ENCODE measurements at regions not wholly inside any gene's neighbourhood (a gene's known extent, or its start where the extent isn't known, plus 50 kb on each side); places are given as distances from the start of the nearest gene placed in this dataset.

DNA sequence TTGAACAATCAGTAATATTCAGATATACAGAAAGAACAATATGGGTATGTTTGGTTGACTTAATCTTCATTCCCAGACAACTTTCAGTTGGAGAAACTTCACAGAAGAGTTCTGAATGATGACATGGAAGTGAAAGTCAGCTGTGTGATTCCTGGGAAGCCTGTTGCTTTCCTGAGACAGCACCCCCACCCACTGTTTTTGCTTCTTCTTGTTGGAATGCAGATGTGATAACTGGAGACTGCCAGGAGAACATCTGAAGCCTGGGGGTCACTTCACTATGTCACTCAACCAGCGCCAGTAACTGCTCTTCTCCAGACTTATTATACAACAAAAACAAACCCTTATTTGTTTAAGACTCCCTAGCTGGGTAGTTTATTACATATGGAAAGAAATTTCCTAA lies 599.4 kb downstream of the ZIC1 start:
- H3K9me3 ChIP-seq (replicated peaks in 1 of 11): no peaks in the 10 kb centered on the region; a peak in 1 of 22 replicates
- H3K27ac ChIP-seq: no peak overlapping the region
- no peak overlapping the region for H3K9ac ChIP-seq
- H3K36me3 ChIP-seq: no peaks in the 10 kb centered on the region
- TF ChIP-seq Cebpa-rat (IDR thresholded peaks at IDR 0.05): no peak
- H3K4me3 ChIP-seq: no peak overlapping the region
- no peak overlapping the region for H3K4me2 ChIP-seq
- H4K20me1 ChIP-seq: no peaks in the 10 kb centered on the region
- peaks cover 0 to 4% (median 0%) of the 10 kb centered on the region in 10 experiments; a peak in 1 of 20 replicates for H3K4me1 ChIP-seq
- no peaks in the 10 kb centered on the region for H3K27me3 ChIP-seq

DNA sequence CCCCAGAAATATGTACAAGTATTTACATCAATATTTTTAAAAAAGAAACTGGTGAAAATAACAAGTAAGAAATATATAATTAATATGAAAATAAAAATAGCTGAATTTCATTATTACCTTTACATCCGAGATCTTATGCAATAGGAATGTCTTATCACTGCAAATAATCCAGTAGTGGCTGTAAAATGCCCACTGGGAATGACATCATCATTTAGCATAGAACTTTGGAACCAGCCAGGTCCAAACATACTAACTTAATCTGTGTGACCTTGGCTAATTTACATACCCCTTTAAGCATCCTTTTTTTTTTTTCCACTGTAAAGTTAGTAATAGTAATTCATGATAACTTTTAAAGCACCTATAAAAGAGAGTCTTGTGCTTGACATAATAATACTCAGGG lies 611.7 kb downstream of the ZIC1 start:
- Histone ChIP-seq H3K9me3 (replicated peaks in 1 of 11) (peaks cover 0 to 3% (median under 1%) of the 10 kb centered on the region in 11 experiments; a peak in 6 of 22 replicates), H3K4me1 (peaks cover 0 to 19% (median 2%) of the 10 kb centered on the region in 10 experiments; a peak in 7 of 20 replicates), H4K20me1 (no peaks in the 10 kb centered on the region), H3K36me3 (no peaks in the 10 kb centered on the region), H3K27me3 (no peaks in the 10 kb centered on the region), H3K4me3 (no peak overlapping the region), H3K9ac (no peak overlapping the region), H3K27ac (no peak overlapping the region), H3K4me2 (no peak overlapping the region)
- no peak for TF ChIP-seq Cebpa-rat (IDR thresholded peaks at IDR 0.05)

DNA sequence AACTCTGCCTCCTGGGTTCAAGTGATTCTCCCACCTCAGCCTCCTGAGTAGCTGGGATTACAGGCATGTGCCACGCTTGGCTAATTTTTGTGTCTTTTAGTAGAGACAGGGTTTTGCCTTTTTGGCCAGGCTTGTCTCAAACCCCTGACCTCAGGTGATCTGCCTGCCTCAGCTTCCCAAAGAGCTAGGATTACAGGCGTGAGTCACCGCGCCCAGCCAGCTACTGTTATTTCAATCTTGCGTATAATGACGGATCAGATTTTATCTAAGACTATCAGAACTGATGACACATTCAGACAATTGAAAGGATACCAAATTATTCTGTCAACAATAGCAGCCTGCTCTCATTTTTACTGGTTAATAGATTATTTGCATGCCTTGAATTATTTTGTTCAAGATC lies 612.2 kb downstream of the ZIC1 start:
- Histone ChIP-seq H3K9me3 (replicated peaks in 1 of 11) (no peaks in the 10 kb centered on the region), H3K36me3 (no peaks in the 10 kb centered on the region), H3K4me1 (peaks cover 0 to 24% (median 6%) of the 10 kb centered on the region in 10 experiments; a peak in 9 of 20 replicates), H3K4me2 (no peak overlapping the region), H3K4me3 (no peak overlapping the region), H3K27me3 (no peaks in the 10 kb centered on the region), H3K27ac (no peak overlapping the region), H4K20me1 (no peaks in the 10 kb centered on the region), H3K9ac (no peak overlapping the region)
- no peak for TF ChIP-seq Cebpa-rat (IDR thresholded peaks at IDR 0.05)

DNA sequence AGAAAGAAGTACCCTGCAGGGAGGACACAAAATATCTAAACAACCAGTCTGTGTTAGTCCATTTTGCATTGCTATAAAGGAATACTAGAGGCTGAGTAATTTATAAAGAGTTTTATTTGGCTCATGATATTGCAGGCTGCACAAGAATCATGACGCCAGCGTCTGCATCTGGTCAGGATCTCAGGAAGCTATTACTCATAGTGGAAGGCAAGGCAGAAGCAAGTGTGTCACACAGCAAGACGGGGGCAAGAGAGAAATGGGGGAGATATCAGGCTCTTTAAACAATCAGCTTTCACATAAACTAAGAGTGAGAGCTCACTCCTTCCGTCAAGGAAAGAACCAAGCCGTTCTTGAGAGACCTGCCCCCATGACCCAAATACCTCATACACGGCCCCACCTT lies 614.8 kb downstream of the ZIC1 start:
- H3K9me3 ChIP-seq (replicated peaks in 1 of 11): no peaks in the 10 kb centered on the region

DNA sequence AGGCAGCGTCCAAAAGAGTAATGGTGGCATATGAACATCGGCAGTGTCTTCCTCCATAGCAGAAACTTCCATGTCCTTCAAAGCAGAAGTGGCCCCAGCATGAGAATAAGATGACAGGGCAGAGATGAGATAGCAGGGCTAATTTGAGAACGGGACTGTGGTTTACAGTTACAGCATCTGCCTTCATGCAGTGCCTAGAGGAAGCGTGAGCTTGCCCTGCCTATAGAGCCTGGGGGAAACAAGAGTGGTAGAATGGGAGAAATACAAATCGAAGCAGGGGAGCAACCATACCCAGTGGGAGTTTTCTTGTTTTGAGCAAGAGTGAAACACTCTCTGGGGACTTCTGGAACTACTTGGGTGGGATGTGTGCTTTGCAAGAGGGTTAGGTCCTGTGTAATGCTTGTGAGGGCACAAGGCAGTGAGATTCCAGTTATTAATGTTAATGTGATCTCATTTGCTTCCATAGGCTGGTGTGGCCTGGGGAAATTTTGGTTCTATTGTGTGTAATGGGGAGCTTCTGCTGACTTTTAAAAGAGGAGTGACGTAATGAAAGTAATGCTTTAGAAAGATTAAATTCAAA lies 616.9 kb downstream of the ZIC1 start:
- H3K9ac ChIP-seq: peak overlapping the region in 2 of 11 experiments; percentile 22; a peak in 1 of 22 replicates

More for the DNA sequence above, 614.8 kb downstream of the ZIC1 start:
- no peak for TF ChIP-seq Cebpa-rat (IDR thresholded peaks at IDR 0.05)
- Histone ChIP-seq H3K4me3 (no peak overlapping the region), H3K36me3 (no peaks in the 10 kb centered on the region), H3K27me3 (no peaks in the 10 kb centered on the region), H3K4me2 (peak overlapping the region in 3 of 11 experiments; percentile 6 to 18 (median 11); a peak in 3 of 22 replicates), H3K9ac (no peak overlapping the region), H4K20me1 (no peaks in the 10 kb centered on the region), H3K27ac (peak overlapping the region in 1 of 11 experiments; percentile 65; a peak in 2 of 22 replicates), H3K4me1 (peaks cover 0 to 26% (median 7%) of the 10 kb centered on the region in 10 experiments; a peak in 9 of 20 replicates)

DNA sequence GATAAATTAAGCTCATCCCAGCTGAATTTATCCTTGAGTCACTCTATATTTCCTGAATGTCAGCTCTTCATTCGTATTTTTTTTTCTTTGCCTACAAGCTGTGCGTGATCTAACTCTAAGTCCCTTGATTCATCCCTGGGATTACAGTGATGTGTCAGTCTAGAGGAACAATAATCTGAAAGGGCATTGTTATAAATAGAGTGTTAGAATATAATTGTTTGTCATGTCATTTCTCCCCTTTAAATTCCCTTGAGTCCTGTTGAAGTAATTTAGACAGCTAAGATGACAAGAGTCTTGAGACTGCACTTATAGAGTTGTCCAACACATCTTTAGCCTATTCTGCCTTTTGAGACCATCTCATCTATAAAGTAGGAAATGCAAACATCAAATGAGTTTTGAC lies 621.8 kb downstream of the ZIC1 start:
- no peaks in the 10 kb centered on the region for H3K36me3 ChIP-seq
- H3K27ac ChIP-seq: no peak overlapping the region
- no peak overlapping the region for H3K4me2 ChIP-seq
- H3K27me3 ChIP-seq: no peaks in the 10 kb centered on the region
- H3K9me3 ChIP-seq (replicated peaks in 1 of 11): no peaks in the 10 kb centered on the region
- no peak for TF ChIP-seq Cebpa-rat (IDR thresholded peaks at IDR 0.05)
- H3K4me1 ChIP-seq: peaks cover 0 to 6% (median 3%) of the 10 kb centered on the region in 10 experiments; a peak in 12 of 20 replicates
- no peak overlapping the region for H3K4me3 ChIP-seq
- H4K20me1 ChIP-seq: no peaks in the 10 kb centered on the region
- no peak overlapping the region for H3K9ac ChIP-seq

More for the DNA sequence above, 616.9 kb downstream of the ZIC1 start:
- Histone ChIP-seq H3K9me3 (replicated peaks in 1 of 11) (no peaks in the 10 kb centered on the region), H4K20me1 (no peaks in the 10 kb centered on the region), H3K27me3 (no peaks in the 10 kb centered on the region), H3K36me3 (no peaks in the 10 kb centered on the region), H3K4me2 (peak overlapping the region in 7 of 11 experiments; percentile 18 to 51 (median 27); a peak in 12 of 22 replicates), H3K4me1 (peaks cover 0 to 26% (median 7%) of the 10 kb centered on the region in 10 experiments; a peak in 9 of 20 replicates), H3K4me3 (no peak overlapping the region), H3K27ac (peak overlapping the region in 6 of 11 experiments; percentile 30 to 65 (median 50); a peak in 11 of 22 replicates)
- no peak for TF ChIP-seq Cebpa-rat (IDR thresholded peaks at IDR 0.05)

DNA sequence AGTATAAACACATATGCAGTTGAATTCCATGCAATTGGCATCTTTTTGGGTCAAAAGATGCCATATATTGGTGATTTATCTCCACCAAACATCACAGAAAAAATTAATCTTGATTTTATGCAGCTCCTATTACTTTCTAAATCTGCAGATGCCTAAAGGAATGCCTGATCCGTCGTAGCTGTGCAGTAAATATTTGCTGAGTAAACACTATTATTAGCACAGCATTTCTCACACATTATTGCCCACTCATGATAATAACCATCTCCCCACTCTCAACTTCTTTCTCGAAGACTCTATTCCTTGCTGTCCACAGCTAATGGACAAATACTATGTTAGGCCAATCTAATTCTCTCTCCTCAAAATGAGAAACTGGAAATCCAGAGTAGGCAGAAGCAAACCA lies 625.2 kb downstream of the ZIC1 start:
- Histone ChIP-seq H3K36me3 (no peaks in the 10 kb centered on the region), H3K27ac (no peak overlapping the region), H3K27me3 (no peaks in the 10 kb centered on the region), H3K9ac (no peak overlapping the region), H3K4me2 (no peak overlapping the region), H4K20me1 (no peaks in the 10 kb centered on the region), H3K4me3 (no peak overlapping the region), H3K9me3 (replicated peaks in 1 of 11) (no peaks in the 10 kb centered on the region), H3K4me1 (peaks cover 5 to 16% (median 12%) of the 10 kb centered on the region in 10 experiments)
- TF ChIP-seq Cebpa-rat (IDR thresholded peaks at IDR 0.05): no peak

DNA sequence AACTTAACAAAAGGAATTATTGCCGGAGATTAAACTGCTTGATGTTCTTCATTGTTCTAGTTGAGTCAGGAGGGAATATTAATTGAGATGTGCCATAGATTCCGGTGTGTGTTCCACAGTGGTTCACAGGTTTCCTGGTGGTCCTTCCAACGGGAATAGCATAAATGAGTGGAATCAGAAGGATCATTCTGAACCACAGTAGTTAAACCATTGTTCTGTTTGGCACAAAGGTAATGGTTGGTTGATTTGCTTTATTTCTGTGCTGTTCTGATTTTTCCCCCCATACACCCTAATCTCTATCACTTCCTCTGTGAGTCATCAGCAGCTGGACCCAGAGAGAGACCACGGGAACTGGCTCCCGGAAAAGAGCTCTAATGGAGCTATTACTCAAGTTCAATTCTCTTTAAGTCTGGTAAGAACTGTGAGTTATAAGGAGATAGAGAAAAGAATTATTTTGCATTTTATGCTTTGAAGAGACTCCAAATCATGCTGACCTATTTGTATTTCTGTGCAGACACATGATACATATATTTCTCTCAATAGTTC lies 627.2 kb downstream of the ZIC1 start:
- peaks cover 5 to 16% (median 12%) of the 10 kb centered on the region in 10 experiments for H3K4me1 ChIP-seq
- H3K27me3 ChIP-seq: no peaks in the 10 kb centered on the region
- H3K9ac ChIP-seq: no peak overlapping the region
- peak overlapping the region in 5 of 11 experiments; percentile 18 to 52 (median 48); a peak in 8 of 22 replicates for H3K27ac ChIP-seq
- no peaks in the 10 kb centered on the region for H3K9me3 ChIP-seq (replicated peaks in 1 of 11)
- H3K36me3 ChIP-seq: no peaks in the 10 kb centered on the region
- TF ChIP-seq Cebpa-rat (IDR thresholded peaks at IDR 0.05): no peak
- peak overlapping the region in 10 of 11 experiments; percentile 5 to 61 (median 38); a peak in 15 of 22 replicates for H3K4me2 ChIP-seq
- H3K4me3 ChIP-seq: no peak overlapping the region
- H4K20me1 ChIP-seq: no peaks in the 10 kb centered on the region

DNA sequence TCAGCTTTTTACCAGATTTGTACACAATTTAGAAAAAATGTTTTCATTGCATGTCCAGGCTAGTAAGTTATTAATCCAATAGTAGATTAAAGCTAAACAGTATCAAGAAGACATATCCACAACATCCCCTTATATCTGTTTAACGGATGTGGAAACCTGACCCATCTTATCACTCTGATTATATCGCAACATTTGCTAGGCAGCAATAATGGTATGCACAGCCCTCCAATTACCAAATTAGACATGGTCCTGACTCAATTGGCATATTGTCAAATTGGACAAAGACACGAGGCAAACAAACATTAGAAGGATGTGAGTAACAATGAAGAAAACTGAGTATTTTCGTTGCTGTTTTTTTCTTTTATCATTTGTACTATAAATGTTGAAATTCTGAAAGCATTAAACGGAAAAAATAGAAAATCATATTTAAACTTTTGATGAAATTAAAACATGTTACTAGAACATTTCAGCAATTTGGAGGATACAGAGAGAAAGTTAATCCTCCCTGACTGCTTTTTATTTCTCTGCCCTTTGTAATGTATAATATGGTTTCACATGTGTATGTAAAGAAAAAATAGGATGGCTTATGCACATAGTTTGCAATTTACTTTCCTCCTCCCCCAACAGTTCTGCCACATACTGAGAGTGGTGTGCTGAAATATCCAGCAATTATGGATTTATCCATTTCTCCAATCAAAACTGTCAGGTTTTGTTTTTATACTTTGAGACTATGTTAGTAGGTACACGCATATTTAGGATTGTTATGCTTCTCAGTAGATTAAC lies 633.7 kb downstream of the ZIC1 start:
- Histone ChIP-seq H3K36me3 (no peaks in the 10 kb centered on the region), H4K20me1 (no peaks in the 10 kb centered on the region), H3K4me3 (no peak overlapping the region), H3K4me1 (no peaks in the 10 kb centered on the region), H3K27ac (no peak overlapping the region), H3K27me3 (no peaks in the 10 kb centered on the region), H3K9me3 (replicated peaks in 1 of 11) (no peaks in the 10 kb centered on the region), H3K9ac (no peak overlapping the region), H3K4me2 (no peak overlapping the region)
- no peak for TF ChIP-seq Cebpa-rat (IDR thresholded peaks at IDR 0.05)
